ENCODE measurements at regions not wholly inside any gene's neighbourhood (a gene's known extent, or its start where the extent isn't known, plus 50 kb on each side); places are given as distances from the start of the nearest gene placed in this dataset.

DNA sequence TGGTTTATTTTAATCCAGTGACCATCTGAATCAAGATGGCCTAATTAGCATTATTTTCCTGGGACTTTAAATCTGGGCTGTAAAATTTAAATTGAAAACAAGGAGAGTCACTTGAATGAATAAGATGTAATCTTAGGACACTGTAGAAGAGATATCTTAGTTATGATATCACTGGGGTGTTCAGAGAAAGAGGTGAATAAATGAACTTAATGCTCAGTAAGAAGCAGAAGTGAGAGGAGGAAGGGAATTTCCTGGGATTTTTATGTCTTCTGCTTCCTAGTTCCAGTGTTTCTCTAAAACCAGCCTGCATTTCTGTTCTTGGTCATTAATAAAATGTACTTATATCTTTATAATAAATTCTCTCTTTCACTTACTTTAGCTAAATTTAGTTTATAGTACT is 136.8 kb upstream of the PTPRK start (continued):
- TF ChIP-seq CUX1 (IDR thresholded peaks at IDR 0.05; ENCODE audit: insufficient replicate concordance, low read depth, low read length) (no peak), SUZ12 (IDR thresholded peaks at IDR 0.05; ENCODE audit: unreplicated experiment) (no peak), WRNIP1 (IDR thresholded peaks at IDR 0.05; ENCODE audit: borderline replicate concordance, low read depth, low read length) (no peak), NR2C2 (IDR thresholded peaks at IDR 0.05; ENCODE audit: borderline replicate concordance, control insufficient read depth, insufficient read length, low read depth) (no peak), CTCF (IDR thresholded peaks at IDR 0.05 in 2 of 3, conservative IDR thresholded peaks at IDR 0.05 in 1 of 3; ENCODE audit: control insufficient read depth in 2 of 3, extremely low read depth in 1 of 3, insufficient read depth in 1 of 3, low read depth in 3 of 3, low read length in 3 of 3) (no peak), CHD4 (IDR thresholded peaks at IDR 0.05) (no peak), ZBED1 (IDR thresholded peaks at IDR 0.05; ENCODE audit: borderline replicate concordance) (no peak), RFX5 (IDR thresholded peaks at IDR 0.05; ENCODE audit: low read depth, low read length) (no peak), IRF5 (IDR thresholded peaks at IDR 0.05; ENCODE audit: borderline replicate concordance) (no peak), RAD21 (IDR thresholded peaks at IDR 0.05; ENCODE audit: insufficient read depth, low read depth, low read length) (no peak), E4F1 (IDR thresholded peaks at IDR 0.05; ENCODE audit: borderline replicate concordance, partially characterized antibody) (no peak), FOXM1 (IDR thresholded peaks at IDR 0.05; ENCODE audit: low read depth, low read length) (peak; percentile 51; the same call in 1 of the 2 replicates), EED (IDR thresholded peaks at IDR 0.05; ENCODE audit: low read depth) (0 out of 2 replicates have a peak, but pooled peaks have one; percentile 23), RUNX3 (IDR thresholded peaks at IDR 0.05; ENCODE audit: low read length) (peak; percentile 33; the same call in 1 of the 2 replicates)
- TF ChIP-seq, protein P1, sequence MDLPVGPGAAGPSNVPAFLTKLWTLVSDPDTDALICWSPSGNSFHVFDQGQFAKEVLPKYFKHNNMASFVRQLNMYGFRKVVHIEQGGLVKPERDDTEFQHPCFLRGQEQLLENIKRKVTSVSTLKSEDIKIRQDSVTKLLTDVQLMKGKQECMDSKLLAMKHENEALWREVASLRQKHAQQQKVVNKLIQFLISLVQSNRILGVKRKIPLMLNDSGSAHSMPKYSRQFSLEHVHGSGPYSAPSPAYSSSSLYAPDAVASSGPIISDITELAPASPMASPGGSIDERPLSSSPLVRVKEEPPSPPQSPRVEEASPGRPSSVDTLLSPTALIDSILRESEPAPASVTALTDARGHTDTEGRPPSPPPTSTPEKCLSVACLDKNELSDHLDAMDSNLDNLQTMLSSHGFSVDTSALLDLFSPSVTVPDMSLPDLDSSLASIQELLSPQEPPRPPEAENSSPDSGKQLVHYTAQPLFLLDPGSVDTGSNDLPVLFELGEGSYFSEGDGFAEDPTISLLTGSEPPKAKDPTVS (IDR thresholded peaks at IDR 0.05; ENCODE audit: low read depth, low read length) = no peak

Data from GM12878 (cell line).